Omental fat pad (tissue), 3 donors: ENCODE measurements at regions not wholly inside any gene's neighbourhood (a gene's known extent, or its start where the extent isn't known, plus 50 kb on each side); places are given as distances from the start of the nearest gene placed in this dataset.

Source experiments
- ATAC-seq: fragments of 150-250 bp; one replicate; pipeline ENCODE4 v1.9.1; 2016; ENCODE audit warnings: mild to moderate bottlenecking, moderate library complexity; ENCODE audit not compliant: low FRiP score
- DNase-seq: peaks from one replicate; pipeline ENCODE4 v3.0.0-alpha.2; 2019; ENCODE audit warnings: low spot score
- CTCF ChIP-seq, 3 donors: fragments of 450-650 bp; IDR thresholded peaks; one replicate each; pipeline ENCODE4 v1.5.1; 2016 to 2017; ENCODE audit warnings: antibody characterized with exemption in 3 of 3, mild to moderate bottlenecking in 3 of 3, moderate library complexity in 2 of 3

GRCh38 chr2:45069684-45070083 is 60.4 kb upstream of the SIX2 start:
- no peak for TF ChIP-seq CTCF (IDR thresholded peaks at IDR 0.05)
- DNase-seq (no peak), ATAC-seq (no peak)

- ATAC-seq (no peak), DNase-seq (no peak)
- no peak for TF ChIP-seq CTCF (IDR thresholded peaks at IDR 0.05)
These were observed 59.4 kb upstream of the SIX2 start for GRCh38 chr2:45068571-45069140.

- ATAC-seq (peak; percentile 37), DNase-seq (no peak)
- no peak for TF ChIP-seq CTCF (IDR thresholded peaks at IDR 0.05)
These were observed 58.8 kb upstream of the SIX2 start for GRCh38 chr2:45067859-45068570.
